HEK293 (cell line): ENCODE measurements at regions not wholly inside any gene's neighbourhood (a gene's known extent, or its start where the extent isn't known, plus 50 kb on each side); places are given as distances from the start of the nearest gene placed in this dataset.

Source experiments
- CTCF ChIP-seq: fragments of 450-650 bp; formaldehyde crosslinking; IDR thresholded peaks from 2 replicates; pipeline ENCODE4 v1.5.1; 2016; ENCODE audit warnings: missing biosample characterization, missing genetic modification characterization
- GLIS2 ChIP-seq: fragments of 450-650 bp; formaldehyde crosslinking; IDR thresholded peaks from 2 replicates; pipeline ENCODE4 v1.5.1; 2016; ENCODE audit warnings: missing biosample characterization, missing genetic modification characterization
- KLF7 ChIP-seq: fragments of 450-650 bp; formaldehyde crosslinking; IDR thresholded peaks from 2 replicates; pipeline ENCODE4 v1.5.1; 2016; ENCODE audit warnings: missing biosample characterization, missing genetic modification characterization, borderline replicate concordance
- PRDM2 ChIP-seq: fragments of 450-650 bp; formaldehyde crosslinking; IDR thresholded peaks from 2 replicates; pipeline ENCODE4 v1.5.1; 2016; ENCODE audit warnings: missing biosample characterization, missing genetic modification characterization, borderline replicate concordance
- ZNF274 ChIP-seq, 2 experiments: fragments of 200-500 bp in 1 of 2; fragments of 450-650 bp in 1 of 2; sonication (Bioruptor generic) in 1 of 2; formaldehyde crosslinking in 1 of 2; IDR thresholded peaks; 2 replicates each; pipeline versions ENCODE4 v1.5.1 to v1.6.1; 2014 to 2016; ENCODE audit warnings: borderline replicate concordance in 1 of 2, inconsistent platforms in 1 of 2, low read length in 1 of 2, missing biosample characterization in 1 of 2, missing genetic modification characterization in 1 of 2
- ZNF660 ChIP-seq: fragments of 450-650 bp; IDR thresholded peaks from 2 replicates; pipeline ENCODE4 v1.5.1; 2018; ENCODE audit warnings: missing biosample characterization, mild to moderate bottlenecking, missing genetic modification characterization
- ZNF747 ChIP-seq: fragments of 450-650 bp; formaldehyde crosslinking; IDR thresholded peaks from 2 replicates; pipeline ENCODE4 v1.5.1; 2016; ENCODE audit warnings: missing biosample characterization, missing genetic modification characterization
- ZSCAN30 ChIP-seq: fragments of 450-650 bp; IDR thresholded peaks from 2 replicates; pipeline ENCODE4 v1.5.1; 2018; ENCODE audit warnings: missing biosample characterization, mild to moderate bottlenecking, missing genetic modification characterization, moderate library complexity
- ZSCAN5A ChIP-seq: fragments of 450-650 bp; formaldehyde crosslinking; IDR thresholded peaks from 2 replicates; pipeline ENCODE4 v1.5.1; 2016; ENCODE audit warnings: missing biosample characterization, missing genetic modification characterization

DNA sequence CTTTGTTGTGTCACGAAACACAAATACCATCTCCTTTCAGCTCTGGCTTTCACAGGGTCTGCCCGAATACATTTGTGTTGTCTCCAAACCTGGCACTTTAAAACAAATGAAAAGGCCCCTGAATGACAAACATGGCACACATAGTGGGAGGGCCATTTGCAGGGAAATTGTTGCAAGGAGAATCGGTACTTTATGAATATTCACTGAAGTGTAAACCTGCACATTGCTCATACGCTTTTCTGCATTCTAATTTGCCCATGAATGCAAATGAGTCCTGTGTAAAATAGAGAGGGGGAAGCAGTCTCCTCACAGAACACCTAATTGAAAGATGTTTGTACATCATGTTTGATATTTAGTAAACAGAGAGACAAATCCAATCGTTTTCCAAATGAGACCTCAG is 82.7 kb upstream of the PCDH8 start:
- TF ChIP-seq ZSCAN5A (tag by site-specific recombination) (no peak), CTCF (tag by site-specific recombination) (no peak), ZSCAN30 (tag by site-specific recombination) (no peak), ZNF660 (tag by site-specific recombination) (no peak), PRDM2 (tag by site-specific recombination) (no peak), ZNF274 (IDR thresholded peaks at IDR 0.05; ENCODE audit: low read length) (no peak), ZNF274 (tag by site-specific recombination; IDR thresholded peaks at IDR 0.05; ENCODE audit: borderline replicate concordance) (no peak), GLIS2 (tag by site-specific recombination) (no peak), ZNF747 (tag by site-specific recombination) (no peak), KLF7 (tag by site-specific recombination) (no peak)
